22Rv1 (cell line): ENCODE measurements at regions not wholly inside any gene's neighbourhood (a gene's known extent, or its start where the extent isn't known, plus 50 kb on each side); places are given as distances from the start of the nearest gene placed in this dataset.

Experiments used
- H3K27ac ChIP-seq: fragments of 450-650 bp; 2 replicates; pipeline ENCODE4 v1.5.1; 2017
- ZFX ChIP-seq: fragments of 450-650 bp; IDR thresholded peaks from 2 replicates; pipeline ENCODE4 v1.6.1; 2017; ENCODE audit warnings: antibody characterized with exemption, borderline replicate concordance
- TF ChIP-seq, protein P1 (sequence below): fragments of 450-650 bp; IDR thresholded peaks from 2 replicates; pipeline ENCODE4 v1.5.1; 2017; ENCODE audit warnings: mild to moderate bottlenecking

DNA sequence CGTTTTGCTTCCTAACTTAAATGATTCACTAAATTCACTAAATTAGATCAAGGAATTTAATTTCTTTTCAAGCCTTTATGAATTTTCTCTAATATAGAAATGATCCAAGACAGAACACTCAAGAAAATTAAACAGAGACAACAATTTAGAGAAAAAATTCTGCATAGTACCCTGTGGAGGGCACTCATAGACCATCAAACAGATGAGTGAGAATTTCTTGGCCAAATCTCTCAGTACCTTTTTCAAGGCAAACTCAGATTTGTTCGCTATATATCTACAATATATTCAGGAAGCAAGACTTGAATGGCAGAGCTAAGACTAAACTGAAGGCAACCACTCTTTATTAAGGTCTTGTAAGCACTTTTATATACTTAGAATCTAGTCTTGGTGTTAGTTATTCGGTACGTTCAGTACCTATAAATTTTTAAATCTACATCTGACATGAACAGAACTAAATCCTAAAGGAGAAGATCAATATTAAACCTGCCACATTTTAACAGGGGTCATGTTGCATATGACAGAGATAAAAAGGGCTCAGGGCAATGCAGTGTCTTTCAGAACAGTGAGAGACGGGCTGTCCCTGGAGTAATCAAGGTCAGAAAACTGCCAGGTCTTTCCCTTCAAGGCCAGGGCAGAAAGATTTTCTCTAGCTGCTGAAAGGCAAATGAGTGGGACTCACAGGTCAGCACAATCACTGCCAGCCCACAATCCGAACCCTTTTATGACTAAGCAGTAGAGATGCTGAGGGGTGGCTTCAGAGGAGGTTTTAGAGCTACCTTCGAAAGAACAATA lies 118.8 kb upstream of the TMPRSS15 start:
- no peak for TF ChIP-seq ZFX
- TF ChIP-seq, protein P1, sequence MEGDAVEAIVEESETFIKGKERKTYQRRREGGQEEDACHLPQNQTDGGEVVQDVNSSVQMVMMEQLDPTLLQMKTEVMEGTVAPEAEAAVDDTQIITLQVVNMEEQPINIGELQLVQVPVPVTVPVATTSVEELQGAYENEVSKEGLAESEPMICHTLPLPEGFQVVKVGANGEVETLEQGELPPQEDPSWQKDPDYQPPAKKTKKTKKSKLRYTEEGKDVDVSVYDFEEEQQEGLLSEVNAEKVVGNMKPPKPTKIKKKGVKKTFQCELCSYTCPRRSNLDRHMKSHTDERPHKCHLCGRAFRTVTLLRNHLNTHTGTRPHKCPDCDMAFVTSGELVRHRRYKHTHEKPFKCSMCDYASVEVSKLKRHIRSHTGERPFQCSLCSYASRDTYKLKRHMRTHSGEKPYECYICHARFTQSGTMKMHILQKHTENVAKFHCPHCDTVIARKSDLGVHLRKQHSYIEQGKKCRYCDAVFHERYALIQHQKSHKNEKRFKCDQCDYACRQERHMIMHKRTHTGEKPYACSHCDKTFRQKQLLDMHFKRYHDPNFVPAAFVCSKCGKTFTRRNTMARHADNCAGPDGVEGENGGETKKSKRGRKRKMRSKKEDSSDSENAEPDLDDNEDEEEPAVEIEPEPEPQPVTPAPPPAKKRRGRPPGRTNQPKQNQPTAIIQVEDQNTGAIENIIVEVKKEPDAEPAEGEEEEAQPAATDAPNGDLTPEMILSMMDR, result no peak
- H3K27ac ChIP-seq, result no peak overlapping the region

DNA sequence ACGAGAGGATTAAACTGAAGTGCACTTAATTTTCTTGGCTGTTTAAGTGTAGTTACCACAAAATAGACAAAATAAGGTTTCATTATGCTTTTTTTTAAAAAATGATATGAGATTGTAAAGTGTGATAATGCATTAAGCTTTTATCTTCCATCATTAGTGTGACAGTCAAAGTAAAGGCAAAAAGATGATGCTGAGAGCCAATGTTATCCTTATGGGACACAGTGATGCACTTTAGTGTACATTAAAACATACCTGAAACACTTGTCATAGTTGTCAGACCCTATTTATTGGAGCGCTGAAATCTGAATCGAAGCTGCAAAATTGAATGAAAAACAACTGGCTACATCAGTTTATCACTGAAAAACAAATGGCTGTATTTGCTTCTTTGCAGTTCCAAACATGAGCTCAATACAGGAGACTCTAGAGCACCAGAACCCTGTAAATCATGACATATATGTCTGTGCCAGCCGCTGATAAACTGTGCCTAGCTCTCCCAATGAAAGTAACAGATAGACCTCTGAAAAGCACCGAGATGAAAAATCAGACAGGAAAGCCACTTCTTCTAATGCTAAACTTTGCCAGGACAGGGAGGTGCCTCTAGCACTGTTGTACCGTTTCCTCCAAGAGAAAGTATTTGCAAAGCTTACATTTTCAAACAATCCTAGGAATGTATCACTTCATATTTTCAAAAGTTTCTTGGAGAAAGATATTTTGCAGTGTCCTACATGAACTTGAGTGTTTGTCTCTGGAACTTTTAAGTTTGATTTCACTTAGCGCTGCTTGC lies 120.7 kb upstream of the TMPRSS15 start:
- no peak overlapping the region for H3K27ac ChIP-seq
- TF ChIP-seq, protein P1, result no peak
- no peak for TF ChIP-seq ZFX

DNA sequence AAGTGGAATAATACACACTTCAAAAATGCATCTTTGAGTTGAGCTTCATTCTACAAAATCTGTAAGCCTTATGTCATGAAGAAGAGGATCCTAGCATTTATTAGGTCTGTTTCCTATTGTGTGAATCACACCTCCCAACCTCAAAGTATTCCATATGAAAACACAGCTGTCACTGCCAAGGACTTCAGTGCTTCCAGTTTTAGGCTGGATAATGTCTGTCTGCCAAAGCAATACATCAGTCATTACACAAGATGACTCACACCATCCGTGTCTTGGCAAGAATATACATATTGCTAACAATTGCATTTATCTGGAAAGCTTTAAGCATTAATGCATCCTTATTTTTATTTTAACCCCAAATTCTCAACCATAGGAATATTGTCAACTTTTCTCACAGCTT lies 125.7 kb upstream of the TMPRSS15 start:
- TF ChIP-seq, protein P1, result no peak
- TF ChIP-seq ZFX, result no peak
- H3K27ac ChIP-seq, result no peak overlapping the region

DNA sequence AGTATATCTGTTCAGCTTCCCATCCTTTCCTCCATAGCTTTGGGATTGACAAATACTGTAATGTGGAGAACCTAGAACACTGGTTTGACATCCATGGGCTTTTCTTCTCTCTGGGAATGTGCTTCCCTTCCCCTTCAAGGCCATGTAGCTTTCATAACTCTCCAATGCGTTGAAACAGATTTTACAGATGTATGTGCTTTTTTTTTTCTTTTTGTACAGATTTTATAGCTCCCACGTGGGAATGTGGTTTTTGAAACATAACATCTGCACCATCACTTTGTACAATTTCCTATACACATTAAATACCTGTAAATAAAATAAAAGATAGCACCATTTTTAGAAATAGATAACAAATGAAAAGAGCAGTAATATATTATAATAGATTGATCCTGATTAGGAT lies 138.5 kb upstream of the TMPRSS15 start:
- H3K27ac ChIP-seq, result no peak overlapping the region

DNA sequence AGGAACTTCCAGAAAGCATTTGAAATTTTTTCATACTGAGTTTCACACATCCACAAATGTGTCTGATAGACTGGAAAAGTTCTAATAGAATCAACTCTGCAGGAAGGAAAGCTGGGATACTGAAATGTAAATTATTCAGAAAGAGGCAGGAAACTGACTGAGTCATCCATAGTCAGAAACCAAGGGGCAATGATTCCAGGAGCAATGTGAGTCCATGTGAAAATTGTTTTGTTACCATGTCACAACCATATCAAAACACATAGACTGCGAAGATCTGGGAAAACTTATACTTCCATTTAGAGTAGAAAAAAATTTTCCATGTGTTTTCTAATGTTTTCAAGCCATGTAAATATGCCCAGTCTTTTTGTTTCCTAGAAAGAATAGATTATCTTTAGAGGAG lies 142.3 kb upstream of the TMPRSS15 start:
- H3K27ac ChIP-seq, result no peak overlapping the region

More for the DNA sequence above, 138.5 kb upstream of the TMPRSS15 start:
- TF ChIP-seq, protein P1, result no peak

GRCh38 chr21:18547347-18547746 lies 143.8 kb upstream of the TMPRSS15 start:
- H3K27ac ChIP-seq, result no peak overlapping the region
- no peak for TF ChIP-seq ZFX
- TF ChIP-seq, protein P1, result no peak

More for the DNA sequence above, 142.3 kb upstream of the TMPRSS15 start:
- TF ChIP-seq, protein P1, result no peak
- no peak for TF ChIP-seq ZFX

DNA sequence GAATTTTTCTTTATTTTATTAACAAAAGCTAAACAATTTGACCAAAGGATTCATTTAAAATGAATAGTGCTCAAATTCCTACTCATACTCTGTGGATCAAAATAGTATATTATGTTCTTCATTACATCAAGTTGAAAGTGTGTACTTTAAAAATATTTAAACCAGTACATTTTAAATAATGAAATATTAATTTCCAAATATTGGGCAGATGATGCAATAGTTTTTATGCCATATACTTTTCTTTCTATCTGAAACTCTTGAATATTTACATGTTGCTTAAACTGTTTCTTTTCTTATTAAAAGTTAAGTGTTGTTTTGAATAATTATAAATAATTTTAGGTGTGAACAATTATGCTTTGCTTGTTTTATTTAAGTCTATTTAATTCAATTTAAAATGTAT lies 144.7 kb upstream of the TMPRSS15 start:
- TF ChIP-seq, protein P1, result no peak
- no peak for TF ChIP-seq ZFX

More for the DNA sequence above, 144.7 kb upstream of the TMPRSS15 start:
- no peak overlapping the region for H3K27ac ChIP-seq
